SJCRH30 (cell line): ENCODE measurements at regions not wholly inside any gene's neighbourhood (a gene's known extent, or its start where the extent isn't known, plus 50 kb on each side); places are given as distances from the start of the nearest gene placed in this dataset.

Experiments used
- DNase-seq, 2 experiments: peaks; one replicate each; pipeline ENCODE4 v3.0.0-alpha.2; 2015 to 2020
- H3K27ac ChIP-seq: fragments of 250-450 bp; sonication (Bioruptor Pico); 2 replicates; pipeline ENCODE4 v1.5.1; 2020; ENCODE audit warnings: mild to moderate bottlenecking, moderate library complexity
- H3K27me3 ChIP-seq: fragments of 250-450 bp; sonication (Bioruptor Pico); 2 replicates; pipeline ENCODE4 v1.5.1; 2020; ENCODE audit warnings: mild to moderate bottlenecking, moderate library complexity
- H3K36me3 ChIP-seq: fragments of 250-450 bp; sonication (Bioruptor Pico); 2 replicates; pipeline ENCODE4 v1.5.1; 2020; ENCODE audit warnings: mild to moderate bottlenecking, moderate library complexity
- H3K4me1 ChIP-seq: fragments of 250-450 bp; sonication (Bioruptor Pico); 2 replicates; pipeline ENCODE4 v1.5.1; 2020; ENCODE audit warnings: mild to moderate bottlenecking, moderate library complexity
- H3K4me3 ChIP-seq: fragments of 250-450 bp; sonication (Bioruptor Pico); 2 replicates; pipeline ENCODE4 v1.5.1; 2020; ENCODE audit warnings: mild to moderate bottlenecking, moderate library complexity
- H3K9me3 ChIP-seq: fragments of 250-450 bp; sonication (Bioruptor Pico); replicated peaks from 2 replicates; pipeline ENCODE4 v1.5.1; 2020; ENCODE audit warnings: mild to moderate bottlenecking, moderate library complexity

DNA sequence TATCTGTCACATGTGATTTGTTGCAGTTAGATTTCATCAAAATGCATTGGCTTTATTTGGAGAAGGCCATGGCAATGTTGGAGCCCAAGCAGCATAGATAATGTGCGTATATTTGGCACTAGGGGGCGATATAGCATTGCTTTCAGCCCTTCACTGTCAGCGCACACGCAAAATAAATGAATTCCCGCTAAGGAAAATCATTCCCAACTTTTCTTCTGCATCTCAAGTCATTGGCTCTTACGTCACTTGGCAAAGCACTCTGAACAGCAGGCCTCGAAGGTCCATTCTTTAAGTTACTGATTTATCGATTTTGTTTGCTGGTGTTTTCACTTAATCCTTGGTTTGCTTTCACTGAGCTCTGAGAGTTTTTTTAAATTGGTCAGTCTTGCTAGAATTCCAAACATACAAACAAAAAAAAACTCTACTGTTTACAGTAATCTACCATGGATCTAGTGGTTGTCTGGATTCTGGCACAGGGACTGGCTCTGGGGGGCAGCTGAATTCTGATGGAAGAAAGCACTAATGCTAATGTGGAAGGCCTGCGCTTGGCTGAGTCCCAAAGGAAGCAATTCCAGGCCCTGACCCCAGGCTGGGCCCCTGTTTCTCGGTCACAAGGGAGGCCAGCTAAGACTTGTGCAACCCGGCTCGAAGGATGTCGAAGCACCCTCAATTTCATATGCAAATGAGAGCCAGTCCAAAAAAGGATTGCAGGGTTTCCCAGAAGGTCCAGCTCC is 97.7 kb upstream of the IPO5 start:
- Histone ChIP-seq H3K4me3 (peak overlapping the region; percentile 22), H3K27me3 (no peaks in the 10 kb centered on the region), H3K4me1 (peaks cover 5% of the 10 kb centered on the region; the same call in 1 of the 2 replicates), H3K36me3 (no peaks in the 10 kb centered on the region), H3K9me3 (no peaks in the 10 kb centered on the region), H3K27ac (no peak overlapping the region; the same call in 1 of the 2 replicates)
- DNase-seq: peak; percentile 54 to 84

GRCh38 chr13:97856304-97856675 is 97.2 kb upstream of the IPO5 start:
- H3K36me3 ChIP-seq: no peaks in the 10 kb centered on the region
- no peak overlapping the region for H3K27ac ChIP-seq
- no peak overlapping the region for H3K4me3 ChIP-seq
- no peak for DNase-seq
- peaks cover 5% of the 10 kb centered on the region; the same call in 1 of the 2 replicates for H3K4me1 ChIP-seq
- no peaks in the 10 kb centered on the region for H3K27me3 ChIP-seq
- no peaks in the 10 kb centered on the region for H3K9me3 ChIP-seq

DNA sequence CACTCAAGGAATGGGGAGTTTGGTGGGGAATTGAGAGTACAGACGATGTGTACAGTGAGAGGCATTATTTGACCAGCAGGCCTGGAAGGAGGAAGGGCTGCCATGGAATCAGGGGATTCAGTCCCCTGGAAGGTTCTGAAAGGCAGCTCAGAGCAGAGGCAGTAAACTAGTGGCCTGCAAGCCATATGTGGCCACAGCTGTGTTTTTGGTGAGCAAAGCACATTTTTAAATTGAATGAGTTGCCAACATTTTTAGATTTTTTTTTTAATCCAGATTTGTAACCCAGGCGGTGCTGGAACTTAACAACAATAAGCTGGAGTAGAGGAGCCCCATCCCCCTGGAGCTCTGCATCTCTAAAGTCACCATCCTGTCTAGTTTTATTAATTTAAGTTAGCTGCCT is 95.3 kb upstream of the IPO5 start:
- H3K9me3 ChIP-seq: no peaks in the 10 kb centered on the region
- no peaks in the 10 kb centered on the region for H3K36me3 ChIP-seq
- no peak overlapping the region for H3K27ac ChIP-seq
- no peak for DNase-seq
- no peaks in the 10 kb centered on the region for H3K27me3 ChIP-seq
- H3K4me3 ChIP-seq: no peak overlapping the region
- peaks cover 5% of the 10 kb centered on the region; the same call in 1 of the 2 replicates for H3K4me1 ChIP-seq

- no peak overlapping the region for H3K27ac ChIP-seq
- H3K4me1 ChIP-seq: no peaks in the 10 kb centered on the region
- no peaks in the 10 kb centered on the region for H3K27me3 ChIP-seq
- no peak overlapping the region for H3K4me3 ChIP-seq
- DNase-seq: no peak
- no peaks in the 10 kb centered on the region for H3K36me3 ChIP-seq
- H3K9me3 ChIP-seq: no peaks in the 10 kb centered on the region
Observed at GRCh38 chr13:97866346-97866745, 87.1 kb upstream of the IPO5 start.

- Histone ChIP-seq H3K4me3 (no peak overlapping the region), H3K4me1 (no peaks in the 10 kb centered on the region), H3K27me3 (no peaks in the 10 kb centered on the region), H3K9me3 (no peaks in the 10 kb centered on the region), H3K36me3 (no peaks in the 10 kb centered on the region), H3K27ac (no peak overlapping the region)
- no peak for DNase-seq
Observed at GRCh38 chr13:97866751-97867150, 86.7 kb upstream of the IPO5 start.

DNA sequence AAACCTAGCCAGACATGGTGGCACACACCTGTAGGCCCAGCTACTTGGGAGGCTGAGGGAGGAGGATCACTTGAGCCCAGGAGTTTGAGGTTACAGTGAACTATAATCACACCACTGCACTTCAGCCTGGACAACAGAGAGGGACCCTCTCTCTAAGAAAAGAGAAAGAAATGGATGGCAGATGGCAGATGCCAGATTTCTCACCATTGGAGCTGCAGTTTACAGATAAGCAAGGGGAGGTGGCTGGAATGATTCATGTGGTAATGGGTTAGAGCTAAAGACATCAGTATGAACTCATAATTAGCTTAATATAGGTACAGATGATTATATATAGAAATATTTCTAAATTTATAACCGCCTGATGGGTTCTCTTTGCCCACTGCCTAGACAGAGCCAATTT is 80.1 kb upstream of the IPO5 start:
- Histone ChIP-seq H3K9me3 (no peaks in the 10 kb centered on the region), H3K4me3 (no peak overlapping the region), H3K4me1 (peaks cover 2% of the 10 kb centered on the region; the same call in 1 of the 2 replicates), H3K36me3 (no peaks in the 10 kb centered on the region), H3K27me3 (no peaks in the 10 kb centered on the region), H3K27ac (no peak overlapping the region)
- DNase-seq: no peak

DNA sequence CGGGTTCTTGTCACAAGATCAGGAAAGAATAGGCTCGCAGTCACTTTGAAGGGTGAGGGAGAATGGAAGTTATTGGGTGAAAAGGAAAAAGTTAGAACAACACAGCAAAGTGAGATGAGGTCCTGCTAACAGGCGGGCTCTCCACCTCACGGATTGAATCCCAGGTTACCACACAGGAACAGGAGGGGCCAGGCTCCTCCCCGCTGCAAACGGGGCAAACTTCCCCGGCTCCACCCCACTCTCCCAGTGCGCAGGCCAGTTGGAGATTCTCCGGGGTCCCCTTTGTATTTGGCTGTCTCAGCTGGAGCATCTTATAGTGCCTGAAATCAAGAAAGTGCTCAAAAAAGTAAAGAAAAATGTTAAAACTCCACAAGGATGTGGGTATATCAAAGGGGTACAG is 78.3 kb upstream of the IPO5 start:
- Histone ChIP-seq H3K4me1 (peaks cover 21% of the 10 kb centered on the region), H3K27ac (no peak overlapping the region), H3K4me3 (no peak overlapping the region), H3K9me3 (no peaks in the 10 kb centered on the region; the same call in 1 of the 2 replicates), H3K36me3 (no peaks in the 10 kb centered on the region), H3K27me3 (no peaks in the 10 kb centered on the region)
- no peak for DNase-seq

DNA sequence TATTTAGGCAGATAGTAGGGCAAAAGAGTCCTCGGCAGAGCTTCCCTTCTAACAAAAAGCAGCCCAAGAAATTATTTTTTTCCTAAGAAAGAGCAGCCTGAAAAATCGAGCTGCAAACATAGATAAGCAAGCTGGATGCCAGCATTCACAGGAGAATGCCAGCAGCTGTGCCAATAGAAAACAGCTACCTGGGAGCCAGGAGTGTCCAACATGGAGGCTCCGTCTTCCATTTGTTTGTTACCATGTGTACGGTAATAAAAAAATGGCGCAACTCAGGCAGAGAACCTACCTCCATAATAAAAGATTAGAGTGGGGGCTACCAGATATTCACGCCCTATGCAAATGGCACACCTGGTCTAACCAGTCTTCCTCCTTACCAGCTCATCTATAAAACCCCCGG is 77.6 kb upstream of the IPO5 start:
- H3K36me3 ChIP-seq: no peaks in the 10 kb centered on the region
- peaks cover 26% of the 10 kb centered on the region for H3K4me1 ChIP-seq
- no peak for DNase-seq
- no peaks in the 10 kb centered on the region for H3K27me3 ChIP-seq
- H3K27ac ChIP-seq: no peak overlapping the region
- no peaks in the 10 kb centered on the region; the same call in 1 of the 2 replicates for H3K9me3 ChIP-seq
- H3K4me3 ChIP-seq: no peak overlapping the region

DNA sequence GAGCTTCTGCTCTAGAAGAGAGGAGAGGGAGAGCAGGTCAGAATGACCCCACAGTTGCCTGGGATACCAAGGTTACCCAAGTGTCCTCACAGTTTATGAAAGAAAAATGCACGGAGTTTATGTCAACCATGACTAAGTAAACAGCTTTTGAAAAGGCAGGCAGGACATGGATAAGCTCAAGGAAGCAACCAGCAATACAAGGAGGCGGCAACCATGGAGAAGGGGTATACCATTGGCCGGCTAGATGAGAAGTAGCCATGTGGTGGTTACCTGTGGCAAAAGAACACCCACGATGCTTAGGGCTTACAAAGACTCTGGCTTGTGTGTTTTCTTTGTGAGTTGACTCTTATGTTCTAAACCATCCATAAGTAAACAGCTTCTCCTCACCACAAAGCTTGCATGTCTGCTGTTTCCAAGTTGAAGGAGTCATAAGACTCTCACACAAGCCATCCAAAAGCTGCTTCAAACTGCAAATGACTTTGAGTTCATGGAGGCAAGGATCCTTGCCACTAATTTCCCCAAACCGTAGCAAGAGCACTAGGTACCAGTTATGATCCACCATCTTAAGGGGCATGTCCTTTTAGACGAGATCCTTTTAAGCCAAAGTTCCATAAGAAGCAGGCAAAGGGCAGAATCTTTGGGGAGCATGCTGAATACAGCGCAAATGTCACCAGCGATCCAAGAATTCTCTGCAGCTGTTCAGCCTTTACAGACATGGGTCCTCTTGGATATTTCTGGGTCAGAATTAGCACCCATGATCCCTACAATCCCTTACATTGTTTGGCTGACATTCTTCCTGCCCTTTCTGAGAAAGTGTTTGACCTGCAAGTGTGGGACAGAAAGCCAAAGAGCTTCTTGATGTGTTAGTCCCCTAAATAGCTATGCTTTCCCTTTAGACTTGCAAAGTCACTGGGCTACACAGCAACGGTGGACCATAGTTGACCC is 74.8 kb upstream of the IPO5 start:
- Histone ChIP-seq H3K4me3 (no peak overlapping the region), H3K36me3 (no peaks in the 10 kb centered on the region), H3K4me1 (peaks cover 26% of the 10 kb centered on the region), H3K27ac (peak overlapping the region; percentile 92), H3K9me3 (no peaks in the 10 kb centered on the region; the same call in 1 of the 2 replicates), H3K27me3 (no peaks in the 10 kb centered on the region)
- peak; percentile 13 to 24 for DNase-seq

DNA sequence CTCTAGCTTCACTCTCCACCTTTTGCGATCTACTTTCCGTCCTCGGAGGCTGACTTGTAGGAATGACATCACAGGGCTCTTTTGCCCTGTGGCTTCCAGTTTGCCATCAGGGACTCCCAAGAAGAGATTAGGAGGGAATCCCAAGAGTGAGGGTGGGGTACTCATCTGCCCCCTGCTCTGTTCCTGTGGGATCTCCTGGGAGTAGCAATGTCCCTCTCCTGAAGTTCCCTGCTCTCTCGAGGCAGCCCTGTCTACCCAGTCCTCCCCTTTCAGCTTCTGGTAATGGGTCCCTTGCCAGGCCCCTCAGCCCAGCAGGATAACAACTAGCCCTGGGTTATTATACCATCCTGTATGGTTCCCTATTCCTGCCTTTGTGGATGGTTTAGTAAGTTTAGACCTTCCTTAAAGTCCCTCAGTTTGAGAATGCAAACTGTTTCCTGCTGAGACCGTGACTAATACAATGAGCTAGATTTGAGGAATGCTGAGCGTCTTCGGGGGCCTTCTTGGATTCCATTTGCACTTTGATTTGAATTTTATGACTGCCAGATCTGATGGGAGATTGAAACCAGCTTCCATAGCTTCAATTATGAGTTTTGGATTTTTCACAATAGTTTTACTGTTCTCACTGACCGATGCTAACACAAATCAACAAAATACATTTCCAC is 73.7 kb upstream of the IPO5 start:
- H3K9me3 ChIP-seq: no peaks in the 10 kb centered on the region; the same call in 1 of the 2 replicates
- H3K27ac ChIP-seq: peak overlapping the region; percentile 92
- H3K36me3 ChIP-seq: no peaks in the 10 kb centered on the region
- peaks cover 26% of the 10 kb centered on the region for H3K4me1 ChIP-seq
- H3K27me3 ChIP-seq: no peaks in the 10 kb centered on the region
- no peak overlapping the region for H3K4me3 ChIP-seq
- DNase-seq: peak; percentile 34 to 65

DNA sequence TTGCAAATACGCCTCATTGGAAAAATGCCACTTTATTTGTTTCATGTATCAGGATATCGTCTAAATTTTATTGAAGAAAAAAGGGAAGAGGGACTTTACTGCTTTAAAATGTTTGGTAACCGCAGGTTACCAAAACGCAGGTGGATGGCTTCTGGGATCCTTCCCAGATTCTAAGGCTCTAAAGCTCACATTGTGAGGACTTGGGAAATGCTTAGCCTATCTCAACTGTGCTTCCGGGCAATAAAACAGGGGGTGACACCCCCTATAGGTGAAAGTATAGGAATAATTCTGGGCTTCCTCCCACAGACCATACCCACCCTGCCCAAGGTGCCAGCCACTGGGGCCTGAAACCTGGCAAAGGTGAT is 73.2 kb upstream of the IPO5 start:
- Histone ChIP-seq H3K27me3 (no peaks in the 10 kb centered on the region), H3K36me3 (no peaks in the 10 kb centered on the region), H3K4me3 (no peak overlapping the region), H3K9me3 (no peaks in the 10 kb centered on the region; the same call in 1 of the 2 replicates), H3K27ac (peak overlapping the region; percentile 92), H3K4me1 (peaks cover 26% of the 10 kb centered on the region)
- peak in 1 of 2 experiments; percentile 6 for DNase-seq

DNA sequence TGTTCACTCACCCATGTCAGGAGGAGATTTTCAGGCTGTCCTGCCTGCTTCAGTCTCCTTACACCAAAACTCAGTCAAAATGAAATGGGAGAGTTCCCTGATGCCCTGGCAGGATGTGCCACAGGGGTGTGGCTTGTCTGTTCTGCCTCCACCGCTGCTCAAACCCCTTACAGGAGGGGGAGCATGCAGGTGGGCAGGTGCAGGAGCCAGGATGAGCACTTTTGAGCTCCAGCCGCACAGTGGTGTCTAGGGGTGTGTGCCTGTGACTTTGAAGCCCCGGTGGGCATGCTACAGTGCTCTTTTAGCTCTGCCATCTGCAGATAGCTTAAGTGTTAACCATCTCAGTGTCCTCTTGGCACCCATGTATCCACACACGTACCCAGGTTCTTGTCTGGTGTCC is 71.9 kb upstream of the IPO5 start:
- Histone ChIP-seq H3K4me3 (no peak overlapping the region), H3K9me3 (no peaks in the 10 kb centered on the region; the same call in 1 of the 2 replicates), H3K4me1 (peaks cover 26% of the 10 kb centered on the region), H3K36me3 (no peaks in the 10 kb centered on the region), H3K27me3 (no peaks in the 10 kb centered on the region), H3K27ac (no peak overlapping the region)
- DNase-seq: no peak

DNA sequence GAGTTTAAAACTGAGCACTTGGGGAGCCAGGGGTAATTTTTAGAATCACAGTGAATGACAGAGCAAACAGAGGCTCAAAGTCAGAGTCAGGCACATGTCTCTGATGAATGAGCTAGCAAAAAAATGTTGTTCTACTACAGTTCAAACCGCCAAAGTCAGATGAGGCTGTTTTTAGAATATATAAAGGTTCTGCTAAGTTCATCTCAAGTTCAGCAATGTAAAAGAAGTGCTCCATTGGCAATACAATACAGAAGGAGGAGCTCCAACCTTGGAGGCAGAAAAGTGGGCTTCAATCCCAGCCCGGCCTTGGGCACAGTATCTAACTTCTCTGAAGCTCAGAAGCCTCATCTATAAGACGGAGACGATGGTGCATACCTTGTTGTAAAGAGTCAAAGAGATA is 70.1 kb upstream of the IPO5 start:
- Histone ChIP-seq H3K27ac (no peak overlapping the region), H3K4me3 (no peak overlapping the region), H3K4me1 (peaks cover 24% of the 10 kb centered on the region), H3K9me3 (no peaks in the 10 kb centered on the region; the same call in 1 of the 2 replicates), H3K27me3 (no peaks in the 10 kb centered on the region), H3K36me3 (no peaks in the 10 kb centered on the region)
- no peak for DNase-seq

GRCh38 chr13:97884707-97885468 is 68.6 kb upstream of the IPO5 start:
- H3K36me3 ChIP-seq: no peaks in the 10 kb centered on the region
- H3K27me3 ChIP-seq: no peaks in the 10 kb centered on the region
- no peak overlapping the region for H3K27ac ChIP-seq
- no peaks in the 10 kb centered on the region for H3K9me3 ChIP-seq
- no peak for DNase-seq
- peaks cover 9% of the 10 kb centered on the region for H3K4me1 ChIP-seq
- no peak overlapping the region for H3K4me3 ChIP-seq
